ENCODE measurements at regions not wholly inside any gene's neighbourhood (a gene's known extent, or its start where the extent isn't known, plus 50 kb on each side); places are given as distances from the start of the nearest gene placed in this dataset.
A peak's percentile ranks its signal among the peaks of the same experiment; 100 is the strongest.

DNA sequence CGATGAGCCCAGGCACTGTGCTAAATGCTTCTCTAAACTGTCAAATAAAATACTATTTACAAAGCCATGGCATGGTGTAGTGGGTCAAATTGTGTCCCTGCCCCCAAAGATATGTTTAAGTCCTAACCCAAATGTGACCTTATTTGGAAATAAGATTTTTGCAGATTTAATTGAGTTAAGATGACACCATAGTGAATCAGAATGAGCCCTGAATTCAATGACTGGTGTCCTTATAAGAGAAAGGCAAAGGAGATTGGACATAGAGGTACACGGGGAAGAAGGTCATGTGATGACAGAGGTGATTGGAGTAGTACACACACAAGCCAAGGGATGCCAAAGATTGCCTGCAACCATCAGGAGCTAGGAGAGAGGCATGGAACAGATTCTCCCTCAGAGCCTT lies 121.6 kb upstream of the VEPH1 start:
- H3K4me3 ChIP-seq (replicated peaks; ENCODE audit: low read depth, low read length), result no peak overlapping the region
- DNase-seq (ENCODE audit: extremely low read depth, low read depth), result no peak
- TF ChIP-seq, protein P1, sequence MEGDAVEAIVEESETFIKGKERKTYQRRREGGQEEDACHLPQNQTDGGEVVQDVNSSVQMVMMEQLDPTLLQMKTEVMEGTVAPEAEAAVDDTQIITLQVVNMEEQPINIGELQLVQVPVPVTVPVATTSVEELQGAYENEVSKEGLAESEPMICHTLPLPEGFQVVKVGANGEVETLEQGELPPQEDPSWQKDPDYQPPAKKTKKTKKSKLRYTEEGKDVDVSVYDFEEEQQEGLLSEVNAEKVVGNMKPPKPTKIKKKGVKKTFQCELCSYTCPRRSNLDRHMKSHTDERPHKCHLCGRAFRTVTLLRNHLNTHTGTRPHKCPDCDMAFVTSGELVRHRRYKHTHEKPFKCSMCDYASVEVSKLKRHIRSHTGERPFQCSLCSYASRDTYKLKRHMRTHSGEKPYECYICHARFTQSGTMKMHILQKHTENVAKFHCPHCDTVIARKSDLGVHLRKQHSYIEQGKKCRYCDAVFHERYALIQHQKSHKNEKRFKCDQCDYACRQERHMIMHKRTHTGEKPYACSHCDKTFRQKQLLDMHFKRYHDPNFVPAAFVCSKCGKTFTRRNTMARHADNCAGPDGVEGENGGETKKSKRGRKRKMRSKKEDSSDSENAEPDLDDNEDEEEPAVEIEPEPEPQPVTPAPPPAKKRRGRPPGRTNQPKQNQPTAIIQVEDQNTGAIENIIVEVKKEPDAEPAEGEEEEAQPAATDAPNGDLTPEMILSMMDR (IDR thresholded peaks at IDR 0.05; ENCODE audit: low read depth, low read length, missing control alignments), result no peak

DNA sequence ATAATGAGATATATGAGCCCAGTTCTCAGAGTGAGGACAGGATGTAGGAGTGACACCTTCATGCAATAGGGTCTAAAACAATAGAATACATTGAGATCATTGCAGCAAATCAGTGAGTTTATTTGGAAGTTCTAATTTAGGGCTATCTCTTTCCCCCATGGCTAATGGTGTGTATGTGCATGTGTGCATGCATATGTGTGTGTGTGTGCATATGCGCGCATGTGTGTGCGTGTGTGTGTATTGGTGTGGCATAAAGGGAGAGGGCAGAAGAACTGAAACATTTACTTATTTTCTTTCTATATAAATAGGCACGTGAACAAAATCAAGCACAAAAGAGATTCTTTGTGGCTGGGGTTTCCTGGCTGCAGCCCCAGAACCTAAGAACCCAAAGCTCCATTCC lies 115.7 kb upstream of the VEPH1 start:
- TF ChIP-seq, protein P1 (IDR thresholded peaks at IDR 0.05; ENCODE audit: low read depth, low read length, missing control alignments), result no peak
- H3K4me3 ChIP-seq (replicated peaks; ENCODE audit: low read depth, low read length), result no peak overlapping the region
- DNase-seq (ENCODE audit: extremely low read depth, low read depth), result no peak

DNA sequence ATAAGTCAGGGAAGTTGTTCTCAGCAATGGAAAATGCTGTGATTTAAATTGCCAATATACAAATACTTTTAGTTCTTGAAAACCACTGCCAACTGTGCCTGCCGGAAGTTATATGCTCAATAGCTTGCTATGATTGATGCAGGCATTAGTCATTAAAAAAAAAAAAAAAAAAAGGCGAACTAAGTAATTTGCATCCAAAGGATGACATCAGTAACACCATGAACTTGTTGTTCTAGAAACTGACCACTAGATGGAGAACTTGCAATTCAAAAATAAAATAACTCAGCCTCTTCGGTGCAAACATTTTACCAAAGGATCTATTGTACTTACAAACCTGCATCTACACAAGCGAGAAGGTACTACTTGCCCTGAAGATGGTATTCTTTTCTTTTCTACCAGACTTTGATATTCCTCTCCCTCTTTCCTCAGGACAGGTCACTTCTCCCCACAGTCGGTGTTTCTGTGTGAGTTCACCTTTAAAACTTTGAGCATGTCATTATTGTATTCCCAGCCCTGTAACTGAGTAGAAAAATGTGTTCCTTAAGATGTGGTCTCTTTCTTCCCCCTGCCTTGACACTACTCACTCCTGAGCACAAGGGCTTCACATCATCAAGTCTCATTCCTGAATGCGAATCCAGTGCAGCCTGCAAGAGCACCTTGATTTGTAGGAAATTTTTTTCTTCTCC lies 115.0 kb upstream of the VEPH1 start:
- TF ChIP-seq, protein P1 (IDR thresholded peaks at IDR 0.05; ENCODE audit: low read depth, low read length, missing control alignments), result peak; percentile 44
- no peak overlapping the region for H3K4me3 ChIP-seq (replicated peaks; ENCODE audit: low read depth, low read length)
- peak; percentile 61 for DNase-seq (ENCODE audit: extremely low read depth, low read depth)

DNA sequence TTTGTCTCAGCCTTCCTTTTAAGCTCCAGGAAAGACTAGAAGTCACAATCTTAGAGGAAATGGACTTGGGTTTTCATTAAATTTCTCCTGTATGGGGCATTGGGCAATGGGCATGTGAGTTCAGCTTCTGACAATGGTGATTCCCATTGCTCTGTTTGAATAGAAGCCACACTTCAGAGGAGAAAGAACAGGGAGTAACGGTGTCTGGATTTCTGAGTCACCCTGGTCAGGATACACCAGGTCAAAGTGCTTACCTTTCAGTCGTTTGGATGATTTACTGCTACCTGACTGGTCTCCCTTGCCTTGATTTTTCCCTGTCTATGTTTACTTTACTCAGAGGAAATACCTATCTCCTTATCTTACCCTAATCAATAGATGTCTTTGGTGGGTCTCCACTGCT lies 111.7 kb upstream of the VEPH1 start:
- DNase-seq (ENCODE audit: extremely low read depth, low read depth), result no peak
- H3K4me3 ChIP-seq (replicated peaks; ENCODE audit: low read depth, low read length), result no peak overlapping the region
- TF ChIP-seq, protein P1 (IDR thresholded peaks at IDR 0.05; ENCODE audit: low read depth, low read length, missing control alignments), result no peak

DNA sequence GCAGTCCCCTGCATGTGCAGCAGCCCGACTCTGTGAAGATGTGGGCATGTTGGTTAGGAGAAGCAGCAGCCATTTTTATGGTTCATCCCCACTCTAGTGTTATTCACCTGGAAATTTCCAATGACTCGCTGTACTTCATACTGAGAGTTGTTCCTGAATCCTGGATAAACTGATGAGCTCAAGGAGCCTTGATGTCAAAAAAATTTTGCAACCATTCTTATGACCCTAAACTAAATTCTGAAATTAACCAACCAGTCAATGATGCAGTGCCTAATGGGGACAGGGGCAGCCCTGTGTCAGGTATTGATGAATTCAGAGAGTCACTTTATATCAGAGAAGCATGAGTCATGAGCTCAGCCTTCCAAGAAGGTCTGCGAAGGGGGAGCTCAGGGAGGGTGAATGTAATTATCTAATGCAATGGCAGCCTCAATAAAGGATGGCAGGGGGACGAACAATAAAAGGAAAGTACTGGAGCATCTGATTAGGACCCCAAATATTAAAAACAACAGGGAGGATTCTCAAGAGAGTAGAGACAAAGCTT lies 108.4 kb upstream of the VEPH1 start:
- TF ChIP-seq, protein P1 (IDR thresholded peaks at IDR 0.05; ENCODE audit: low read depth, low read length, missing control alignments), result no peak
- H3K4me3 ChIP-seq (replicated peaks; ENCODE audit: low read depth, low read length), result no peak overlapping the region
- no peak for DNase-seq (ENCODE audit: extremely low read depth, low read depth)

DNA sequence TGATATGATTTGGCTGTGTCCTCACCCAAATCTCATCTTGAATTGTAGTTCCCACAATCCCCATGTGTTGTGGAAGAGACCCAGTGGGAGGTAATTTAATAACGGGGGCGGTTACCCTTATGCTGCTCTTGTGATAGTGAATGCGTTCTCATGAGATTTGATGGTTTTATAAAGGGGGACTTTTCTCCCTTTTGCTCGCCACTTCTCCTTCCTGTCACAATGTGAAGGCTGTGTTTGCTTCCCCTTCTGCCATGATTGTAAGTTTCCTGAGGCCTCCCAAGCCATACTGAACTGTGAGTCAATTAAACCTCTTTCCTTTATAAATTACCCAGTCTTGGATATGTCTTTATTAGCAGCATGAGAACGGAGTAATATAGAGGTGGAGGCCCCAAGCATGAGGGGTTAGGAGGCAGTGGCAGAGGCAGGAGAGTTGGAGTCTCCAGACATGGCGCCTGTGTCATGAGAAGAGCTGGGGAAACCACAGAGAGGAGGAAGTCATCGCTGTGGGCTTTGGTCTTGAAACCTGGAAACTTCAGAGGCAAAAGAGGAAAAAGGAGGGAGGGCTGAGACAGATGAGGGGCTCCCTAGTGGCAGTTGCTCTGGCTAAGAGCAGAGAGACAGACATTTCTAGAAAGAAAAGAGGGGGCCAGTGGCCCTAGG lies 107.8 kb upstream of the VEPH1 start:
- DNase-seq (ENCODE audit: extremely low read depth, low read depth), result no peak
- TF ChIP-seq, protein P1 (IDR thresholded peaks at IDR 0.05; ENCODE audit: low read depth, low read length, missing control alignments), result no peak

More for the DNA sequence above, 107.8 kb upstream of the VEPH1 start:
- no peak overlapping the region for H3K4me3 ChIP-seq (replicated peaks; ENCODE audit: low read depth, low read length)
